NB4 (cell line): ENCODE measurements at regions not wholly inside any gene's neighbourhood (a gene's known extent, or its start where the extent isn't known, plus 50 kb on each side); places are given as distances from the start of the nearest gene placed in this dataset.

Experiments
- DNase-seq: peaks from one replicate; pipeline ENCODE4 v3.0.0; 2010; ENCODE audit warnings: low read depth
- H3K4me3 ChIP-seq: one replicate; pipeline ENCODE4 v1.5.1; 2011; ENCODE audit warnings: mild to moderate bottlenecking, low read depth, low read length, moderate library complexity
- CTCF ChIP-seq: IDR thresholded peaks from one replicate; pipeline ENCODE4 v1.5.1; 2012; ENCODE audit warnings: low read depth, low read length
- MAX ChIP-seq: IDR thresholded peaks from 2 replicates; pipeline ENCODE4 v1.6.1; 2011; ENCODE audit warnings: low read depth, low read length
- MYC ChIP-seq: IDR thresholded peaks from 2 replicates; pipeline ENCODE4 v1.6.1; 2011; ENCODE audit warnings: low read depth, low read length
- POLR2A ChIP-seq: IDR thresholded peaks from 2 replicates; pipeline ENCODE4 v1.6.1; 2011; ENCODE audit warnings: mild to moderate bottlenecking; ENCODE audit not compliant: insufficient read length; ENCODE audit errors: extremely low read depth

- no peak for TF ChIP-seq MYC
- TF ChIP-seq MAX, result no peak
- no peak for TF ChIP-seq POLR2A
- TF ChIP-seq CTCF, result no peak
- no peak overlapping the region for H3K4me3 ChIP-seq
- DNase-seq, result no peak
These were observed 236.3 kb downstream of the SEC14L1 start for GRCh38 chr17:77376795-77377709.

- no peak overlapping the region for H3K4me3 ChIP-seq
- no peak for DNase-seq
- TF ChIP-seq MYC, result no peak
- no peak for TF ChIP-seq CTCF
- no peak for TF ChIP-seq MAX
- TF ChIP-seq POLR2A, result no peak
These were observed 237.0 kb downstream of the SEC14L1 start for GRCh38 chr17:77377710-77378235.

GRCh38 chr17:77378318-77379064 lies 237.7 kb downstream of the SEC14L1 start:
- no peak overlapping the region for H3K4me3 ChIP-seq
- TF ChIP-seq MAX (no peak), MYC (no peak), CTCF (no peak), POLR2A (no peak)
- no peak for DNase-seq

- no peak overlapping the region for H3K4me3 ChIP-seq
- no peak for TF ChIP-seq POLR2A
- no peak for DNase-seq
These were observed 238.3 kb downstream of the SEC14L1 start for GRCh38 chr17:77379065-77379428.

GRCh38 chr17:77379832-77380231 lies 239.1 kb downstream of the SEC14L1 start:
- DNase-seq, result no peak
- TF ChIP-seq POLR2A, result no peak
- H3K4me3 ChIP-seq, result no peak overlapping the region

- TF ChIP-seq POLR2A, result no peak
- no peak for TF ChIP-seq MAX
- TF ChIP-seq CTCF, result no peak
- TF ChIP-seq MYC, result no peak
- no peak for DNase-seq
- no peak overlapping the region for H3K4me3 ChIP-seq
These were observed 239.8 kb downstream of the SEC14L1 start for GRCh38 chr17:77380395-77381184.
